Right atrium auricular region (tissue), 2 donors: ENCODE measurements at regions not wholly inside any gene's neighbourhood (a gene's known extent, or its start where the extent isn't known, plus 50 kb on each side); places are given as distances from the start of the nearest gene placed in this dataset.

Source experiments
- DNase-seq: peaks from one replicate; pipeline ENCODE4 v3.0.0-alpha.2; 2019; ENCODE audit warnings: low spot score
- H3K27ac ChIP-seq, 2 donors: fragments of 200-600 bp; sonication (generic); 1 replicate in 1 of 2; 2 replicates in 1 of 2; pipeline ENCODE4 v1.5.1; 2016 to 2019
- H3K27me3 ChIP-seq, 2 donors: fragments of 200-600 bp; sonication (generic); one replicate each; pipeline versions ENCODE4 v1.5.1 to v1.6.0; 2017 to 2019
- H3K36me3 ChIP-seq: fragments of 200-600 bp; sonication (generic); one replicate; pipeline ENCODE4 v1.5.1; 2016
- H3K4me1 ChIP-seq, 2 donors: fragments of 200-600 bp; sonication (generic); one replicate each; pipeline versions ENCODE4 v1.5.1 to v1.6.0; 2017 to 2019
- H3K4me3 ChIP-seq, 2 donors: fragments of 200-600 bp; sonication (generic); 1 replicate in 1 of 2; 2 replicates in 1 of 2; pipeline ENCODE4 v1.5.1; 2017 to 2019; ENCODE audit warnings: mild to moderate bottlenecking in 1 of 2, moderate library complexity in 1 of 2
- H3K9me3 ChIP-seq, 2 donors: fragments of 200-600 bp; sonication (generic); one replicate each; pipeline ENCODE4 v1.5.1; 2019
- TF ChIP-seq, protein P1 (sequence below), 2 donors: fragments of 200-600 bp; sonication (generic); IDR thresholded peaks; one replicate each; pipeline ENCODE4 v1.5.1; 2019; ENCODE audit warnings: antibody characterized with exemption in 2 of 2

DNA sequence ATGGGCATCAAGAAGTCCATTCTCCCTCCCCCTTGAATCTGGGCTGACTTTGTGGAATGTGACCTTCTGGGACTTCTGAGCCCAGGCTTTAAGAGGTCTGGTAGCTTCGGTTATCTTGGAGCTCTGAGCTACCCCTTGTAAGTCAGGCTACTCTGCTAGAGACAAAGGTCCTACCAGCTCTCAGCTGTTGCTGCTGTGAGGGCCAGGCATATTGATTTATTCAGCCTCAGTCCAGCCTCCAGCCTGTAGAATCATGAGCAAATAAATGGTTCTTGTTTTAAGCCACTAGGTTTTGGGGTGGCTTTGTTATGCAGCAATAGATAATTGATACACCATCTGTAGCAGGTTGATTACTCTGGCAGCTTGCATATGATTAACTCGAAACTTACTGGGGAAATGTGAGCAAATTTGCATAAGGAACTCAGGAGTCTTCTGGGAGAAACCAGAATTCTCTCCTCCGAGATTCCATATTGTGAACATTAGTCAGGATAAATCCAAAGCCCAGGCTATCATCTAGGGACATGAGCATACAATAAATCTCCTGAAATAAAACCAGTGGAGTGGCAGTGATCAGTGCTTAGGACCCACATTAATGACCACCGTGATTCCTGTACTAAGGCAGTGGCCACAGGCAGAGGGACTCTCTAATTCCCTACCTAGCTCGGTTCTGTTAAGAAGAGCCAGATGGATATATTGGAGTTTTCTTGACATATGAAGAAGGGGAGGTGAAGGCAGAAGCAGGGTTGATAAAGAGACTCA is 336.1 kb downstream of the CDC5L start:
- no peak overlapping the region for H3K27ac ChIP-seq
- H3K4me3 ChIP-seq = no peak overlapping the region
- no peaks in the 10 kb centered on the region for H3K36me3 ChIP-seq
- DNase-seq = no peak
- TF ChIP-seq, protein P1, sequence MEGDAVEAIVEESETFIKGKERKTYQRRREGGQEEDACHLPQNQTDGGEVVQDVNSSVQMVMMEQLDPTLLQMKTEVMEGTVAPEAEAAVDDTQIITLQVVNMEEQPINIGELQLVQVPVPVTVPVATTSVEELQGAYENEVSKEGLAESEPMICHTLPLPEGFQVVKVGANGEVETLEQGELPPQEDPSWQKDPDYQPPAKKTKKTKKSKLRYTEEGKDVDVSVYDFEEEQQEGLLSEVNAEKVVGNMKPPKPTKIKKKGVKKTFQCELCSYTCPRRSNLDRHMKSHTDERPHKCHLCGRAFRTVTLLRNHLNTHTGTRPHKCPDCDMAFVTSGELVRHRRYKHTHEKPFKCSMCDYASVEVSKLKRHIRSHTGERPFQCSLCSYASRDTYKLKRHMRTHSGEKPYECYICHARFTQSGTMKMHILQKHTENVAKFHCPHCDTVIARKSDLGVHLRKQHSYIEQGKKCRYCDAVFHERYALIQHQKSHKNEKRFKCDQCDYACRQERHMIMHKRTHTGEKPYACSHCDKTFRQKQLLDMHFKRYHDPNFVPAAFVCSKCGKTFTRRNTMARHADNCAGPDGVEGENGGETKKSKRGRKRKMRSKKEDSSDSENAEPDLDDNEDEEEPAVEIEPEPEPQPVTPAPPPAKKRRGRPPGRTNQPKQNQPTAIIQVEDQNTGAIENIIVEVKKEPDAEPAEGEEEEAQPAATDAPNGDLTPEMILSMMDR (IDR thresholded peaks at IDR 0.05) = no peak
- H3K4me1 ChIP-seq = no peaks in the 10 kb centered on the region
- no peaks in the 10 kb centered on the region for H3K27me3 ChIP-seq
- no peaks in the 10 kb centered on the region for H3K9me3 ChIP-seq

GRCh38 chr6:44725070-44725469 is 337.6 kb downstream of the CDC5L start:
- Histone ChIP-seq H3K4me1 (no peaks in the 10 kb centered on the region), H3K27ac (no peak overlapping the region), H3K27me3 (no peaks in the 10 kb centered on the region), H3K36me3 (no peaks in the 10 kb centered on the region), H3K9me3 (no peaks in the 10 kb centered on the region), H3K4me3 (no peak overlapping the region)
- TF ChIP-seq, protein P1 (IDR thresholded peaks at IDR 0.05) = no peak
- DNase-seq = no peak

DNA sequence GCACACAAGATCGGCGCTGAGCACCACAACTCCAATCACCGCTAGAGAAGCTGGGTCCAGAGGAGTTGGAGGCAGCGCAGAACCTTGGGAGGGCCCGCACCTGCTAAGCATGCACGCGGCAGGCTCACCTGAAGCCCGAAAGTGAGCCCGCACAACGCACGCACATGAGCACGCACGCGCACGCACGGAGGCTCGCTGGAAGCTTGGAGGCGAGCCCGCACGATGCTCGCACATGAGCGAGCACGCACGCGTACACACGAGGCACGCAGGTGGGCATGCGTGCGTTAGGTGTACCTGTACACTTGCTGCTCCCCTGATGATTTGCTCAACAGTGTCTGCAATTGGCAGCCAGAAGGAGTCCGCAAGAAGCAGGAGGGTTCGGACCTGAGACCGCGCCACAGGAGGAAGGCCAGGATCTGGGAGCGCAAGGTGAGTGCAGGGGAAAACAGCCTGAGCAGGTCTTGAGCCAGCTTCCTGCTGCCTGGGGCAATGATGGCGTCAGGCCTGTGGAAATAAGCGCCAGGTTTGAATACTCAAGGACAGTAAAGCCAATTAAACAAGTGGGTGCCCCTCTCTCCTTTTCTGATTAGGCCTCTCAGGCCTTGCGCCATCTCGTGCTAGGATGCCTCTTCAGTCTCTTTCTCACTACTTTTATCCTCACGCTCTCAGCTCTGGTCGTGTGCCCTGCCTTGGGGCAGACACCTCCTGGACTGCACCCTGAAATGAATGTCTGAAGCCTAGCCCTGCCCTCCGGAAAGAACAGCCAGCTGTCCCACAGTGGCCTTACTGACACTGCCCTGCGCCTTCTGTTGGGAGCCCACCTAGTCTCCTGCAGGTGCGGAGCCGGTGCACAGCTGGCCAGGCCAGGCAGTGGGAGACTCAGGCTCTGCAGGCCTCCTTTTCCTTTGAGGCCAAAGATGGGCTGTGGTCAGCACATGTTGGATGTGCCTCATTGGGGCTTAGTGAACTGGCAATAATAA is 340.4 kb downstream of the CDC5L start:
- H3K27me3 ChIP-seq = no peaks in the 10 kb centered on the region

DNA sequence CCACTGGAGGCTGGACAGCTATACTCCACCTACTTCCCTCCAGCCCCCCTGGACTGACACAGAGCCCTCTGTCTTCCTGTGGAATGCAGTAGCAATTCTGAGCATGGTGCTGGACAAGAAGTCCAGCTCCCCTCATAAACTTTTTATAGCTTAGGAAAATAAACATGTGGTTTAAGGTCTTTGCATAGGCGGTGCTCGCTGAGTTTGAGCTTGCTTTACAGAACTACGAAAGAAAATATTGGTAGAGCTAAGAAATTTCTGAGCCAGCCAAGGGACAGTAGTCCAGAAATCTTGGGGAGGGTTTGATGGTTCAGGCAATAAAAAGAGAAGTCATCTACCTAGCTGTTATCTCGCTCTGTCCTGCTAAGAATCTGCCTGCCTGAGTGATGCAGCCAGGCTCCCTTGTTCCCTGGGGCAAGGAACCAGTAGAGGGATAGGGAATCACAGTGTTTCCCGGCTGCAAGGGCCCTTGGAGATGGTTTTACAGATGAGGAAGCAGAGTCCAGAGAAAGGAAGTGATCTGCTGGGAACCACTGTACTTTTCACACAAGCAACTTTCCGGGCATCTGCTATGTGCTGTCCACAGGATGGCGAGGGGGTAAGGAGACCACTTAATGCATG is 343.4 kb downstream of the CDC5L start:
- Histone ChIP-seq H3K36me3 (no peaks in the 10 kb centered on the region), H3K27me3 (no peaks in the 10 kb centered on the region), H3K27ac (no peak overlapping the region), H3K9me3 (no peaks in the 10 kb centered on the region), H3K4me3 (no peak overlapping the region), H3K4me1 (no peaks in the 10 kb centered on the region)
- no peak for DNase-seq
- TF ChIP-seq, protein P1 (IDR thresholded peaks at IDR 0.05) = no peak

More for the DNA sequence above, 340.4 kb downstream of the CDC5L start:
- Histone ChIP-seq H3K36me3 (no peaks in the 10 kb centered on the region), H3K9me3 (no peaks in the 10 kb centered on the region), H3K4me3 (no peak overlapping the region), H3K27ac (no peak overlapping the region), H3K4me1 (no peaks in the 10 kb centered on the region)
- DNase-seq = peak; percentile 18
- TF ChIP-seq, protein P1 (IDR thresholded peaks at IDR 0.05) = no peak

DNA sequence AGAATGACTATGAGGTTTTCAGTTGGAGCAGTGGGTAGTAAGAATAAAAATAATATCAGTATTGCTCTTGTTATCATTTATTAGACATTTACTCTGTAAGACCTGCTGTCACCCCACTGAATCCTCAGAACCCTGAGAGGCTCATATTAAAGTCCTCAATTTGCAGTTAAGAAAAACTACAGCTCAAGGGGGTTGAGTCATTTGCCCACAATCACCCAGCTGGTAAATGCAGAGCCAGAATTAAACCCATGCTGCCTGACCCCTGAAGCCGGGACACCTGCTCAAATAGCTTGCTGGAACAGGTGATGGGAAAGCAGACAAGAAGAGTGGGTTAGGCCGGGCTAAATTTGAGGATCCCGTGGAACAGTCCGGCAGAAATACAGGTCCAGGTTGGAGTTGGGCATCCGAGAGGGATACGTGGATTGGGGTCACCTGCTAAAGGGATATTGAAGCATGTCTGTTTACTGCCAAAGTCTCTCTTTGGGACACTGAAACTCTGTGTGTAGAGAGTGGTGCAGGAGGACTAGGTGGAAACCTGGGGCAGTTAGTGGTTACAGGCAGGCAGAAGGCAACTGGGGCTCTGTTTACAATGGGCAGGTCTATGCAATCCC is 344.1 kb downstream of the CDC5L start:
- peak; percentile 11 for DNase-seq
- TF ChIP-seq, protein P1 (IDR thresholded peaks at IDR 0.05) = no peak

More for the DNA sequence above, 344.1 kb downstream of the CDC5L start:
- Histone ChIP-seq H3K36me3 (no peaks in the 10 kb centered on the region), H3K9me3 (no peaks in the 10 kb centered on the region), H3K4me3 (no peak overlapping the region), H3K4me1 (no peaks in the 10 kb centered on the region), H3K27ac (no peak overlapping the region), H3K27me3 (no peaks in the 10 kb centered on the region)
